Suprapubic skin (tissue), 4 donors: ENCODE measurements at regions not wholly inside any gene's neighbourhood (a gene's known extent, or its start where the extent isn't known, plus 50 kb on each side); places are given as distances from the start of the nearest gene placed in this dataset.

ENCODE experiments used
- DNase-seq, 2 donors: peaks; one replicate each; pipeline ENCODE4 v3.0.0-alpha.2; 2019; ENCODE audit warnings: low spot score in 2 of 2
- H3K27ac ChIP-seq: fragments of 200-600 bp; sonication (generic); one replicate; pipeline ENCODE4 v1.5.1; 2019
- H3K27me3 ChIP-seq: fragments of 200-600 bp; sonication (generic); one replicate; pipeline ENCODE4 v1.5.1; 2019
- H3K36me3 ChIP-seq: fragments of 200-600 bp; sonication (generic); one replicate; pipeline ENCODE4 v1.5.1; 2019
- H3K4me1 ChIP-seq: fragments of 200-600 bp; sonication (generic); one replicate; pipeline ENCODE4 v1.5.1; 2019
- H3K4me3 ChIP-seq: fragments of 200-600 bp; sonication (generic); one replicate; pipeline ENCODE4 v1.5.1; 2019; ENCODE audit warnings: mild to moderate bottlenecking
- H3K9me3 ChIP-seq: fragments of 200-600 bp; sonication (generic); one replicate; pipeline ENCODE4 v1.5.1; 2019
- CTCF ChIP-seq, 2 donors: fragments of 200-600 bp in 1 of 2; fragments of 450-650 bp in 1 of 2; sonication (generic) in 1 of 2; IDR thresholded peaks; one replicate each; pipeline ENCODE4 v1.5.1; 2016 to 2019; ENCODE audit warnings: antibody characterized with exemption in 2 of 2, mild to moderate bottlenecking in 1 of 2, moderate library complexity in 1 of 2
- EP300 ChIP-seq: sonication (generic); formaldehyde crosslinking; IDR thresholded peaks from one replicate; pipeline ENCODE4 v1.6.1; 2017; ENCODE audit warnings: antibody characterized with exemption
- POLR2A ChIP-seq, 2 donors: fragments of 450-650 bp; IDR thresholded peaks; one replicate each; pipeline ENCODE4 v1.6.1; 2017; ENCODE audit warnings: antibody characterized with exemption in 2 of 2, mild to moderate bottlenecking in 2 of 2, moderate library complexity in 2 of 2
- POLR2AphosphoS5 ChIP-seq, 3 donors: sonication (generic); formaldehyde crosslinking; IDR thresholded peaks; one replicate each; pipeline ENCODE4 v1.6.1; 2017; ENCODE audit warnings: antibody characterized with exemption in 3 of 3
- WGBS: methylation state at CpG from one replicate; pipeline ENCODE4 v1.1.5; 2018; 5-methylcytosine and 5-hydroxymethylcytosine counted together

- Histone ChIP-seq H3K36me3 (no peaks in the 10 kb centered on the region), H3K27me3 (no peaks in the 10 kb centered on the region), H3K9me3 (no peaks in the 10 kb centered on the region), H3K4me3 (no peak overlapping the region), H3K4me1 (peaks cover 11% of the 10 kb centered on the region), H3K27ac (no peak overlapping the region)
- DNase-seq: no peak
- WGBS: 66% methylated on average over 5 of the region's 5 CpGs
- TF ChIP-seq POLR2A (IDR thresholded peaks at IDR 0.05) (no peak), POLR2AphosphoS5 (IDR thresholded peaks at IDR 0.05) (no peak), CTCF (IDR thresholded peaks at IDR 0.05) (no peak), EP300 (no peak)
Observed at GRCh38 chr6:146957181-146958093, 246.8 kb upstream of the STXBP5 start.

- no peak for DNase-seq
- H3K4me1 ChIP-seq: peaks cover 15% of the 10 kb centered on the region
- no peaks in the 10 kb centered on the region for H3K27me3 ChIP-seq
- WGBS: 19% methylated on average over 1 of the region's 1 CpG
- H3K27ac ChIP-seq: peak overlapping the region; percentile 66
- no peak overlapping the region for H3K4me3 ChIP-seq
- TF ChIP-seq EP300 (no peak), CTCF (IDR thresholded peaks at IDR 0.05) (no peak), POLR2AphosphoS5 (IDR thresholded peaks at IDR 0.05) (no peak), POLR2A (IDR thresholded peaks at IDR 0.05) (no peak)
- H3K36me3 ChIP-seq: no peaks in the 10 kb centered on the region
- H3K9me3 ChIP-seq: no peaks in the 10 kb centered on the region
Observed at GRCh38 chr6:146961831-146962230, 242.4 kb upstream of the STXBP5 start.

- TF ChIP-seq EP300 (no peak), CTCF (IDR thresholded peaks at IDR 0.05) (no peak), POLR2A (IDR thresholded peaks at IDR 0.05) (no peak), POLR2AphosphoS5 (IDR thresholded peaks at IDR 0.05) (no peak)
- no peaks in the 10 kb centered on the region for H3K9me3 ChIP-seq
- 29% methylated on average over 2 of the region's 2 CpGs for WGBS
- H3K27me3 ChIP-seq: no peaks in the 10 kb centered on the region
- H3K36me3 ChIP-seq: no peaks in the 10 kb centered on the region
- H3K4me1 ChIP-seq: peaks cover 15% of the 10 kb centered on the region
- H3K27ac ChIP-seq: peak overlapping the region; percentile 66
- no peak for DNase-seq
- no peak overlapping the region for H3K4me3 ChIP-seq
Observed at GRCh38 chr6:146962329-146962728, 241.9 kb upstream of the STXBP5 start.

- TF ChIP-seq POLR2A (IDR thresholded peaks at IDR 0.05) (no peak), EP300 (no peak)
- H3K4me1 ChIP-seq: peaks cover 24% of the 10 kb centered on the region
- H3K27ac ChIP-seq: no peak overlapping the region
- H3K9me3 ChIP-seq: no peaks in the 10 kb centered on the region
- no peaks in the 10 kb centered on the region for H3K36me3 ChIP-seq
- no peaks in the 10 kb centered on the region for H3K27me3 ChIP-seq
- 92% methylated on average over 1 of the region's 1 CpG for WGBS
- H3K4me3 ChIP-seq: no peak overlapping the region
- DNase-seq: no peak
Observed at GRCh38 chr6:146965110-146965689, 239.0 kb upstream of the STXBP5 start.

- 17% methylated on average over 4 of the region's 4 CpGs for WGBS
- no peak for DNase-seq
Observed at GRCh38 chr6:146968041-146968760, 236.0 kb upstream of the STXBP5 start.

More at GRCh38 chr6:146968041-146968760, 236.0 kb upstream of the STXBP5 start:
- no peaks in the 10 kb centered on the region for H3K9me3 ChIP-seq
- TF ChIP-seq EP300: no peak
- TF ChIP-seq POLR2AphosphoS5 (IDR thresholded peaks at IDR 0.05): no peak
- TF ChIP-seq CTCF (IDR thresholded peaks at IDR 0.05): no peak
- TF ChIP-seq POLR2A (IDR thresholded peaks at IDR 0.05): no peak
- no peak overlapping the region for H3K4me3 ChIP-seq
- peaks cover 9% of the 10 kb centered on the region for H3K4me1 ChIP-seq
- no peaks in the 10 kb centered on the region for H3K27me3 ChIP-seq
- H3K27ac ChIP-seq: no peak overlapping the region
- no peaks in the 10 kb centered on the region for H3K36me3 ChIP-seq
